PFSK-1 (cell line): ENCODE measurements at regions not wholly inside any gene's neighbourhood (a gene's known extent, or its start where the extent isn't known, plus 50 kb on each side); places are given as distances from the start of the nearest gene placed in this dataset.

Experiments
- FOXP2 ChIP-seq: optimal IDR thresholded peaks from 2 replicates; pipeline ENCODE3; 2011; ENCODE audit warnings: borderline replicate concordance, control low read depth, inconsistent platforms; ENCODE audit not compliant: insufficient read depth; ENCODE audit errors: extremely low read length, extremely low read depth
- POLR2AphosphoS5 ChIP-seq: IDR thresholded peaks from 2 replicates; pipeline ENCODE4 v1.6.1; 2012; ENCODE audit warnings: low read depth, mild to moderate bottlenecking, control low read depth, low read length, moderate library complexity
- REST ChIP-seq, 2 experiments: IDR thresholded peaks; 2 replicates each; pipeline versions ENCODE4 v1.6.1 to v1.8.0; 2011 to 2012; ENCODE audit warnings: low read depth in 2 of 2, low read length in 2 of 2, control low read depth in 1 of 2, inconsistent platforms in 1 of 2, mild to moderate bottlenecking in 1 of 2, moderate library complexity in 1 of 2; ENCODE audit not compliant: insufficient read depth in 1 of 2
- SIN3A ChIP-seq: IDR thresholded peaks from 2 replicates; pipeline ENCODE4 v1.6.1; 2012; ENCODE audit warnings: mild to moderate bottlenecking, low read length, moderate library complexity, borderline replicate concordance; ENCODE audit not compliant: insufficient read depth
- TAF1 ChIP-seq: IDR thresholded peaks from 2 replicates; pipeline ENCODE4 v1.6.1; 2012; ENCODE audit warnings: low read length, control low read depth, borderline replicate concordance; ENCODE audit not compliant: insufficient read depth

- TF ChIP-seq FOXP2 (no peak), POLR2AphosphoS5 (no peak), SIN3A (no peak), TAF1 (no peak), REST (IDR thresholded peaks at IDR 0.05; ENCODE audit: insufficient read depth in 1 of 2, low read depth in 2 of 2, low read length in 2 of 2) (no peak)
These were observed 135.9 kb downstream of the DLEU7 start for GRCh38 chr13:50707628-50708027.

GRCh38 chr13:50708461-50708860 lies 135.0 kb downstream of the DLEU7 start:
- TF ChIP-seq FOXP2 = no peak

- TF ChIP-seq POLR2AphosphoS5 (no peak), REST (IDR thresholded peaks at IDR 0.05; ENCODE audit: insufficient read depth in 1 of 2, low read depth in 2 of 2, low read length in 2 of 2) (no peak), TAF1 (no peak), SIN3A (no peak), FOXP2 (no peak)
These were observed 134.4 kb downstream of the DLEU7 start for GRCh38 chr13:50709058-50709457.

- no peak for TF ChIP-seq SIN3A
- TF ChIP-seq REST (IDR thresholded peaks at IDR 0.05; ENCODE audit: insufficient read depth in 1 of 2, low read depth in 2 of 2, low read length in 2 of 2) = no peak
- no peak for TF ChIP-seq FOXP2
- no peak for TF ChIP-seq TAF1
- no peak for TF ChIP-seq POLR2AphosphoS5
These were observed 132.2 kb downstream of the DLEU7 start for GRCh38 chr13:50711131-50711815.

GRCh38 chr13:50711996-50712395 lies 131.5 kb downstream of the DLEU7 start:
- no peak for TF ChIP-seq SIN3A
- no peak for TF ChIP-seq POLR2AphosphoS5
- no peak for TF ChIP-seq FOXP2
- TF ChIP-seq REST (IDR thresholded peaks at IDR 0.05; ENCODE audit: insufficient read depth in 1 of 2, low read depth in 2 of 2, low read length in 2 of 2) = no peak
- no peak for TF ChIP-seq TAF1
